PC-9 (cell line): ENCODE measurements at regions not wholly inside any gene's neighbourhood (a gene's known extent, or its start where the extent isn't known, plus 50 kb on each side); places are given as distances from the start of the nearest gene placed in this dataset.

Source experiments
- CTCF ChIP-seq: fragments of 200-600 bp; sonication (generic); conservative IDR thresholded peaks from 2 replicates; pipeline ENCODE4 v1.6.1; 2017; ENCODE audit warnings: mixed run types, antibody characterized with exemption, mild to moderate bottlenecking, moderate library complexity
- EZH2 ChIP-seq: fragments of 200-600 bp; sonication (generic); IDR thresholded peaks from 2 replicates; pipeline ENCODE4 v1.8.0; 2017; ENCODE audit warnings: antibody characterized with exemption, low read depth

- TF ChIP-seq CTCF (no peak), EZH2 (no peak)
These were observed 276.7 kb downstream of the SYK start for GRCh38 chr9:91078369-91078695.
